NCI-H748 treated with DMSO at 0.1 percent for 48 hours (cell line): ENCODE measurements at regions not wholly inside any gene's neighbourhood (a gene's known extent, or its start where the extent isn't known, plus 50 kb on each side); places are given as distances from the start of the nearest gene placed in this dataset.
"Not testable (repeated sequence)": the region's sequence is repeated elsewhere in the genome, so short reads cannot be mapped to it uniquely, and the experiment has no call there.

Experiments used
- DNase-seq: peaks from one replicate; lab custom pipeline; 2025; lab: John Stamatoyannopoulos, UW

- DNase-seq = no peak
These were observed 1407.5 kb downstream of the KCNT2 start for GRCh38 chr1:195200772-195201171.

DNA sequence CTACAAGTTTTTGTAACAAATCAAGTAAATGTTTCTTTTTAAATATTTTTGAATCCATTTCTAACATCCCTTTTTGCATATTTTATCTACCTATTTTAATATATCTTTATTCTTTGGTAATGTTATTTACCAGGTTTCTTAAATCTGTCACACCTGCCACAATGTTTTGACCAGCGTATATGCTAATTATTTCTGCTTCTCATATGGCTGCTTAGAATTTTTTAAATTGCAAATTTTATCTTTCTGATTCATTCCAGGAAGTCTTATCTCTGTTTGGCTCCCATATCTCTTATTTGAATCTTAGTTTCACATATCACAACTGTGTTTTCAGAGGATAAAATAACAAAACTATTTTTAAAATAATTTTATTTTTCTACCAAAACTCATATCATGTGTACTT, 1411.1 kb downstream of the KCNT2 start:
- no peak for DNase-seq

- no peak for DNase-seq
These were observed 1412.7 kb downstream of the KCNT2 start for GRCh38 chr1:195195423-195196057.

DNA sequence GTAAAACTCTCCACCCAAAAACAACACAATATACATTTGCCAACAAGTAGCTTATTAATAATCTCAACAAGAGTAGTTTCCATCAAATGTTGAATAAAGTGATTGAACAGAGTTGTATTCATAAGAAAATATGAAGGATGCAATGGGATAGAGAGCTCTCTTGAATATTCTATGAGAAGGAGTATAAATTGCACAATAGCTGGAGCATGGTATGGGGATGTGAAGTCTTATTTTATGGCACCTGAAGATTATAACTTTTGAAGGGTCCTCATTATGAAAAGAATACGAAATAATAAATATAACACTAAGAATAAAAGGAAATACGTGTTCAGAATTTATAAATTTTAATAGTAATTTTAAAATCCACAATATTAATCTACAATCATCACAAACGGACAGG, 1415.1 kb downstream of the KCNT2 start:
- no peak for DNase-seq

DNA sequence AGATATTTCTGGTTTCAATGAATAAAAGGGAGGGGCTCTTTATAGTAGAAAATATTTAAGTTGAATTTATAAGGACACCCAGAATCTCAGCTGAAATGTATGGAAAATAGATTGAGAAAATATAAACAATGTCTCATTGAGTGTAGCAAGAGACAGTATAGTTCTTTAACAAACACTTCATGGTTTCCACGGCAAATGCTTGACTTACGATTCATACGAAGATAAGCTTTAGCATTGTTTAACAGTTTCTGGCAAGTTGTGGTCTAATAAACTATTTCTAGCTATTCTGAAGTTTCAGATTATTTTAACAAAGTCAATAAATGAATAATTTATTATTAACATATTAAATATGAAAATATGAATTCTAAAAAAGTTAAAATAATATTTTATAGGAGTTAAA, 1419.4 kb downstream of the KCNT2 start:
- no peak for DNase-seq

DNA sequence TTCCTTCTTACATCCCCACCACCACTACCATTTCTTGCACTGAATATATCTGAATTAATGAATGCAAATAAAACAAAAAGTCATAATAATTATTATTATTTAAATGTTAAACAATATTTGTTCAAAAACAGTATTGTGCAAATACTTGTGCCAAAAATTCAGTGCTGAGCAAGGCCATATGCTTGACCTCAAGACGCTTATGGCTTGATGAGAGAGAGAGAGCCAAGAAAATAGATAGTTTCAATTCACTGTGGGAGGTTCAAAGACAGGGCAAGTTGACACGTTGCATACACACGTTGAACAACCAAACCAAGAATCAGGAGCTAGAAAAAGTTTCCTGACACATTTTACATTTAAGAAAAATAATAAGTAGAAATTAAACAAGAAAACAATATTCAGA, 1421.7 kb downstream of the KCNT2 start:
- no peak for DNase-seq

GRCh38 chr1:195185736-195186135, 1422.5 kb downstream of the KCNT2 start:
- no peak for DNase-seq

DNA sequence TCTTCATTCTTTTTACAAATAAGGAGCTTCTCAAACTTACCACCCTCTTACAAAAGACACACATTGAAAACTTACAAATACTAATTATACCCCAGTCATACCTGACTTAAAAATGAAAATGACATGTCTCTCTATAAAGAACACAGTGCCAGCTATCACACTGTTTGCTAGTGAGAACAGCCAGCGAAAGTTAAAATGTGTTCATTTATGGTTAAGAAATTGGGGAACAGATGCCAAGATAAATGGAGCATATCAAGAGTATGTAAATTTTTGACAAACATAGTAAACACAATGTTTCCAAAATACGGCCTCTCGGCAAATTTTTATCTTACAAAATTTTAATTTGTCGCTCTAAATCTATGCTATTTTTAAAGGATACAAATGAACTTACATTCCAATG, 1422.9 kb downstream of the KCNT2 start:
- no peak for DNase-seq

GRCh38 chr1:195173753-195174152, 1434.5 kb downstream of the KCNT2 start:
- DNase-seq = no peak

- not testable (repeated sequence) for DNase-seq
These were observed 1448.4 kb downstream of the KCNT2 start for GRCh38 chr1:195159795-195160194.

DNA sequence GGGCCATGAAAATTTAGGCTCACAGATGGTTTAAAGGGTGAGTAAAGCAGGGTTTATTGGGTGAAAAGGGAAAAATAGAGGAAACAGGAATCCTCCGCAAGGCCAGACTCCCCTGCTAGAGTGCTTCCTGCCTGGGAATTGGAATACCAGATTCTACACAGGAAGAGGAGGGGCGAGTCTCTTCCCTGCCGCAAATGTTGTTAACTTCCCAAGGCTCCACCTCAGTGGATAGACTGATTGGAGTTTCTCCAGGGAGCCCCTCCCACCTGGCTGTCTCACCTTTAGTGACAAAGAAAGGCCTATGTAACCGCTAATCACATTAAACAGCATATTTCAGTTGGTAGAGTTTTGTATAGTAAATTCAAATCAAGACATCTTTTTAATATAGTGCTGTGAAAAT, 1450.1 kb downstream of the KCNT2 start:
- no peak for DNase-seq

GRCh38 chr1:195153107-195153506, 1455.1 kb downstream of the KCNT2 start:
- no peak for DNase-seq

- no peak for DNase-seq
These were observed 1457.5 kb downstream of the KCNT2 start for GRCh38 chr1:195150768-195151167.

GRCh38 chr1:195141294-195141693, 1466.9 kb downstream of the KCNT2 start:
- no peak for DNase-seq

GRCh38 chr1:195130598-195130997, 1477.6 kb downstream of the KCNT2 start:
- no peak for DNase-seq

GRCh38 chr1:195122497-195122896, 1485.7 kb downstream of the KCNT2 start:
- DNase-seq = no peak

- DNase-seq = no peak
These were observed 1494.8 kb downstream of the KCNT2 start for GRCh38 chr1:195113471-195113870.

- DNase-seq = no peak
These were observed 1502.5 kb downstream of the KCNT2 start for GRCh38 chr1:195105773-195106172.

DNA sequence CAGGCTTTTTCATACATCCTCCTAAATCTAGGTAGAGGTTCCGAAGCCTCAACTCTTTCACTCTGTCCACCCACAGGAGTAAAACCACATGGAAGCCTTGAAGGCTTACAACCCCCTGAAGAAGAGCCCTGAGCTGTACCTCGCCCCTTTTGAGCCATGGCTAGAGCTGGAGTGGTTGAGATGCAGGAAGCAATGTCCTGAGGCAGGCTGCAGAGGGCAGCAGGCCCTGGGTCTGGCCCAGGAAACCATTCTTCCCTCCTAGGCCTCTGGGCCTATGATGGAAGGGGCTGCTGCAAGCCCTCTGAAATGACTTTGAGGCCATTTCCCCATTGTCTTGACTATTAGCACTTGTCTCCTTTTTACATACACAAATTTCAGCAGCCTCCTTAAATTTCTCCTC, 1503.0 kb downstream of the KCNT2 start:
- no peak for DNase-seq

DNA sequence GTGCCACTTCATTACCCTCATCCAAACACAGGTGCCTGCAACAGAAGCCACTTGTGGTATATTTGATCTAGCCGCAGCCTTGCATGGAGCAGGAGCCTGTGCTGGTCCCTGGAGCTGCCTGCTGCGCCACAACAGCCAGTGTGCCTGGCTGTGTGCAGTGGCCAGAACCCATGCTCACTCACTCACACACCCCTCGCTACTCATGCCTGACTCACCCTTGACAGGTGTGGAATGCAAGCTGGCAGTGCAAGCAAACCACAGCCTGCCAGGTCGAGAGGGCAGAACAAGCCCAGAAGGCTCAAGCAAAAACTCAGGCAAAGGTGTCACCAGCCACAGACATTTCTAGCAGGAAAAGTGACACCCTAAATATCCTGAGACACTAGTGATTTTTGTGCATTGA, 1510.9 kb downstream of the KCNT2 start:
- DNase-seq = no peak

GRCh38 chr1:195096051-195096521, 1512.2 kb downstream of the KCNT2 start:
- DNase-seq = no peak

GRCh38 chr1:195085196-195085595, 1523.0 kb downstream of the KCNT2 start:
- DNase-seq = no peak

GRCh38 chr1:195082183-195082582, 1526.1 kb downstream of the KCNT2 start:
- no peak for DNase-seq

DNA sequence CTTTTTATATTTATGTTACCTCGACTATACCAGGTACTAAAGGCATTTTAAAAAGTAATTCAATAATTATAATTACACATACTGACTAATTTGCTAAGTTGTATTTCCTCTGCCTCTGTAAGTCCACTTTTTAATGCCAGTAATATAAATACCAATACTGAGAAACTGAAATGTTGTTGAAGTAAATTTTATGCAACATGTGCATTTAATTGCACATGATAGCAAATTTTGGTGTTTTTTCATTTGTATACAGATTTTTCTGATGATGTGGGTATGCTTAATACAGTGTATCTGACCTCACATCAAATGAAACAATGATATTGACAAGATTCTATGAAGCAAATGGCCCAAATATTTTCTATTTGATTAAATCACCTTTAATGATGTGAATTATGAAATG, 1531.6 kb downstream of the KCNT2 start:
- DNase-seq = no peak

DNA sequence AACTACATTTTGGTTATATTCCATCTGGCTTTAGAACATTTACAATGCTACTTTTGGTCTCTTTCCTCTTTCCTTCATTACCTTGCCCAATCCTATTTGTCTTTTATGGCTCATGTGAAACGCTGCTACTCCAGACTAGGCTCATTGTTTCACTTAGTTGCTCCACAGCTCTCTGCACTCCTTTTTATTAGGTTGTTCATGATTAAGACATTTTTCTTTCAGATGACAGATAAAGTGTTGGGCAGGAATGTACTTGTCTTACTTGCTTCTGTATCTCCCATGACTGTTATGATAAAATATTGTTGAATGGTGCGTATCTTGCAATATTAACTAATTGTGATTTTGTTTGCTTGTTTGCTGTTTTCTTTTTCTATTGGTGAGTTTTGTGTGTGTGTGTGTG, 1532.3 kb downstream of the KCNT2 start:
- no peak for DNase-seq
